HG03196 (cell line): ENCODE measurements at regions not wholly inside any gene's neighbourhood (a gene's known extent, or its start where the extent isn't known, plus 50 kb on each side); places are given as distances from the start of the nearest gene placed in this dataset.

Experiments
- ATAC-seq: cut with Tn5 transposase; IDR thresholded peaks from one replicate; pipeline ENCODE4 v1.9.1; 2021; ENCODE audit not compliant: unreplicated experiment

DNA sequence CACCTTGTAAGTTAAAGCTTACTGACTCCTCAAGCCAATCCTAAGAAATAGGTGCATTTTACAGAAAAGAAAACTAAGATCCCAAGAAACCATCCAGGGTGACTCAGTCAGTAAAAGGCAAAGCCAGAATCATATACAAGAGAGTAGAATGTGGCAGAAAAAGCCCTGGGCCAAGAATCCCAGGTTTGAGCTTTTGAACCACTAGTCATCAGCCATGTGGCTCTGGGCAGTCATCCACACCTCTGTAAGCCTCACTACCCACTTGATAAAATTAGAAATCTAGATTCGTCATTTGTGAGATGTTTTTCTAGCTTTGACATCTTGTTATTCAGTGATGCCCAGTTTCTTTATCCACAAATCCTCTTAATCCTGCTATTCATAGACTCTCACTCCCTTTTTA lies 122.2 kb upstream of the PDE5A start:
- ATAC-seq: no peak

DNA sequence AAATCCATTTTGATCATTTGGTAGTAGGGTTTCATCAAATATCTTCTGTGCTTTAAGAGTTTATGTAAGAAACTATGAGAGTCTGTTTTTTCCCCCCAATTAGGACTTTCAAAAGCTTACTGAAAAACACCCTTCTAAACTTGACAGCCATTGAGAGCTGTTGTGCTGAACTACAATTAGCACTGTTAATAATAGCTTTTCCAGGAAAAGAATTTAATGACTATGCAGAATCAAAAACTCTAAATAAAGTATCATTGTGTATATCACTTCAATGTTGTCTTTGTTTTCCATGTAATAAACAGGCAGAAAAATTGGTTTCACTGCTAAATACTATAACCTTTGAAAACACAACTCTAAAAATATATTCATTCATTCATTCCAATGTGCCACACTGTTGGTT lies 121.4 kb upstream of the PDE5A start:
- ATAC-seq: no peak

DNA sequence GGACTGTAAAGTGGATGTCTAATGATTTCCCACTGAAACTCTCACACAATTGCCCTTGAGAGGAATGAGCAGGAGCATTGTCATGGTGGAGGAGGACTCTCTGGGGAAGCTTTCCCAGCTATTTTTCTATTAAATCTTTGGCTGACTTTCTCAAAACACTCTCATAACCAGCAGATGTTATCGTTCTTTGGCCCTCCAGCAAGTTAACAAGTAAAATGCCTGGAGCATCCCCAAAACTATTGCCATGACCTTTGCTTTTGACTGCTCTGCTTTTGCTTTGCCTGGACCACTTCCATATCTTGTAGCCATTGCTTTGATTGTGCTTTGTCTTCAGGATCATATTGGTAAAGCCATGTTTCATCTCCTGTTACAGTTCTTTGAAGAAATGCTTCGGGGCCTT lies 120.2 kb upstream of the PDE5A start:
- ATAC-seq: no peak

DNA sequence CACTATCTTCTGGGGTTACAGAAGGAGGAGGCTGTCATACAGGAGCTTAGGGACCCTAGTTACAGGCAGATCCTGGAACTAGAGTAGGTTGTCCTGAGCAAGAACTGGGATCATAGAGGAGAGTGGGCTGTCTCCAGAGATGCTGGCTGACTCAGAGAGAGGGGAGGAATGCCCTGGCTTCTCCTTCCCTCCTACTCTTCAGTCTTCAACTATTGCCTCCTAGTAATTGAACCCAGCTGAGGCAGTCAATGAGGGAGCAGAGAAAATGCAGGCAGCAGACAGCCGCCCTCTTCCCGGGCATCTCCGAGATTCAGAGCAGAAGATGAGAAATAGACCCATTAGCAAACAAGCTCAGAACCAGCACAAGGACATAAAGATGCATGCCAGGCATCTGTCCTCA lies 118.3 kb upstream of the PDE5A start:
- no peak for ATAC-seq

DNA sequence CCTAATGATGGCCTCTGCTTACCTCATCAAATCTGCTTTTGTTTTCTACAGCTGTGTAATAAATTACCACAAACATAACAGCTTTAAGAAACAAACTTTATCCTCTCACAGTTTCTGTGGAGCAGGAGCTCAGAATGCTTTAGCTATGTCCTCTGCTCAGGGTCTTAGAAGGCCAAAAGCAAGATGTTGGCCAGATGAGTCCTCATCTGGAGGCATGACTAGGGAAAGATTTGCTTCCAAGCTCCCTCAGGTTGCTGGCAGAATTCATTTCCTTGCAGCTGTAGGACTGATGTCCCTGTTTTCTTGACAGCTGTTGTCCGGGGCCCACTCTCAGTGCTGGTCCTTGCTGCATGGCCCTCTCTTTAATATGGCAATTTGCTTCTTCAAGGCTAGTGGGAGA lies 116.7 kb upstream of the PDE5A start:
- no peak for ATAC-seq

DNA sequence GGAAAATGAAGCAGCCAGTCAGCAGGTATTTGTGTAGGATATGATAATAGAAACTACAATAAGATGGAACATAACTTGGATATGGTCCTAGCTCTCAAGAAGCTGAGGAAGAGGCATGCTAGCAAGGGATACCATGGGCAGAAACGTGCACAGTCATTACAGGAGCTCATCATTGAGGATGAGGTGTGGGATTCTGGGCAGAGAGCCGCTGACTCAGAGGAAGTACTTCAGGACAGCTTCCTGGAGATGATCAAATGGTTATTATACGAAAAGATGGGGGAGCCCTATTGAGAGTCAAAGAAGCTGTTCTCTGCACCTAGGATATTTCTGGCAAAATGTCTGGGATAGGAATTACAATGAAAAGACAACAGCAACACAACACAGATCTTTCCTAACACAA lies 116.0 kb upstream of the PDE5A start:
- ATAC-seq: no peak

DNA sequence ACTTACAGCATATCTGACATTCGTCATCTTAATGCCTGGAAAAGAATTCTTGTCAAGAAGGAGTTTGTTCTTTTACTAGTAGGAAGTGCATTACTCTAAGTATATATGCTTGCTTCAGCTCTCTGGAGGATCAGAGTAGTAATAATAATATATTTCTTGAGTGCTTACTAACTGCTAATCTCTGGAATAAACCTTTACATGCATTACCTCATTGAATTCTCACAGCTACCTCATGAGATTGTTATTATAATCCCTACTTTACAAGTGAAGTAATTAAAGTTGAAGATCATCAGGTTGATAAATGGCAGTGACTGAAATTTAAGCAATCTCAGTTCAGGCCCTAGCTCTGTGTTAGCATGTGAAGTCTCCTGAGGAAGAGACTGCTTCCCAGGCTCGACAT lies 115.0 kb upstream of the PDE5A start:
- ATAC-seq: no peak

DNA sequence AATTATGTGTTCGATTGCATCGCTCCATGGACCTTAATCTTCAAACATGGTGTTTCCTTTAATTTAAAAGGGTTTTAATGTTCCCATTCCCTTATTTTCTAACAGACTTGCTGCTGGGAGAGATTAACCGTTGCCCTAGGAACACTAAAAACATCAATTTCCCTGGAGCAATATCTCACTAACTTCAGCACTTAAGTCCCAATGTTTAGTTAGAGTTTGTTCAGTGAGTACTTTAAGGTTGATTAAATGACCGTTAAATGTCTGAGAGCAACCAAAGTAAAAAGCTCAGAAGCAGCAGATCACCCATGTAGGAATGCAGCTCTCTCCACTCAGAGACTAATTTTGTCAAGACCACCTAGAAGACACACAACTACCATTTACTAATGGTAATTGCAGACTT lies 111.2 kb upstream of the PDE5A start:
- ATAC-seq: no peak

DNA sequence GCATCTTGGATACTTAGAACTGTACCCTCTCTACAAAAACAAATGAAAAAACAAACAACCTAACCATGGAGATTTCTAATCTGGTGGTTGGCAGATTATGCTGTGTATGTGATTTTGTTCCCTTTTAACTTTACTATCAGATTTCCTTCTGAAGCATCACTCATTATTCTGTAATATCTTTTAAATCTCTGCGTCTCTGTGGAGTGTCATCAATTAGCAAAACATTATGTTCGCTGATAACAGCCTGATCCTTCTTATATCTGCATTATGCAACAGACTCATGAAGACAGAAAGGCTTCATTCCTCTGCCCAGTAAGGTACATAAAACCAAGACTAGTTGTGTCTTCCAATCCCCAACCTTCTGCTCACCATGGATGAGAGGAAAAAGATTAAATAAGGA lies 110.3 kb upstream of the PDE5A start:
- no peak for ATAC-seq

DNA sequence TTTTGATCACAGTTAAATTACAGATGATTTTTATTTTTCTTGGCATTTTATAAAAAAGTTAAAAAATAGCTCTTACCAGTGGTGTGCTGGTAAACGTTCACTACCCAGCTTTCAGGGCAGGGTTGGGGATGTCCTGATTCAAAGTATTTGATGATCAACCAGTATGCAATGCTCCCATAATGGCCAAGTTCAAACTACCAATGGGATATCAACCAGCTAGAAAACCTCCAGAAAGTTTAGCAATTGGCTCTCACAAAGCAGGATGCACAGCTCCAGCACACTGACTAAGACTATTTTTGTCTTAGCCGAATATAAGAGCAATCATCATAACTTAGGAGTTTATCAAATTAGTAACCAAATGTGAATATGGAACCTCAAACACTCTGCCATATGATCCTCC lies 108.0 kb upstream of the PDE5A start:
- no peak for ATAC-seq

DNA sequence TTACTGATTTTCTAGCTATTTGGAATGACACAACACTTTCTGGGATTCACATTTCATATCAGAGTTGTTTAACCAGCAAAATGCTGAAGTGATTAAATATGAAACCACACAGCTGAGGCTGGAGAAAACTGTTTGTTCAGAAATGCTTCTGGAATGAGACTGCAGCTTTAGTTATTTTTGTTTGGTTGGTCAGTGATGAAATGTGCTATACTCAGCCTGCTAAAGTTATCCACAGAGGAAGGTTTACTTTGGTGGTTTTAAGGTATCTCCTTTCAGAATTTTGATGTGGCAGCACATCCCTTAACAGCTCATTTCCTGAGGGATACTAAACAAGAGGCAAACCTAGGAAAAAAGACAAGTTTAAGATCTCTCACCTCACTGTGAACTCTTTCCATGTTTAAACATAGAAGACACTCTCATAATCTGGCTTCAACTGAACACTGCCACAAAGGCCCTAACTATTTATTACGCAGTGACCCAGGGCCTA lies 106.6 kb upstream of the PDE5A start:
- no peak for ATAC-seq

DNA sequence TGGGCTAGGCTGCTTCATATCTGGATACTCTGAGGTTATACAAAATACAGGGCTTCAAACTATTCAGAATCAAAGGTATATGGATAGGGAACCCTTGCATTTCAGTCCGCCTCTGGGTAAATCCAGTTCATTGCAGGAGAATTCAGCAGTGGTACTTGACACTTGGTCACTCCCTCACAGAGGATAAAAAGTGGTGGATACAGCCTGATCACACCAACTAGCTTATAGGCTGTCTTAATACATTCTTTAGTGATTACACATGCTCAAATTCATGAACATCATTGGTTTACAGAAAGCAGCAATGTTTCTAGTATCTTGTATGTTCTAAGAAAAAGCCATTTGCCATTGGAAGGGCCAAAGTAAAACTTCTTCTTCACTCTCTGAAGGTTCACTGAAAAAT lies 104.8 kb upstream of the PDE5A start:
- no peak for ATAC-seq

DNA sequence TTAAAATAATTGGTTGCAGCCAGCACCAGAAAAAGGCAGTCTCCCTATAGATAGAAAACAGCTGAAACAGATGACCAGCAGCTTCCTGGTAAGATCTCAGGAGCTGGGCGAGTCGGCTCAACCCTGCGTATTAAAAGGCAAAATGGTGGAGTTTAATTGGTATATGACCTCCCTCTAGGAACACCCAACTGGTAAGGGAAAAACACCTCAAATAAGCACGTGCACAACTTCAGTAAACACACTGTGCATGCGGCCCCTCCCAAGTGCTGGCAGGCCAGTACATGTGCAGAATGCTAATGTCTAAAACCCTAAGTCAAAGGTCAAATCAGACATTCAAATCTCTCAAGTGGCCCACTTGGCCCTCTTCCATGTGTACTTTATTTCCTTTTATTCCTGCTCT lies 103.2 kb upstream of the PDE5A start:
- no peak for ATAC-seq

DNA sequence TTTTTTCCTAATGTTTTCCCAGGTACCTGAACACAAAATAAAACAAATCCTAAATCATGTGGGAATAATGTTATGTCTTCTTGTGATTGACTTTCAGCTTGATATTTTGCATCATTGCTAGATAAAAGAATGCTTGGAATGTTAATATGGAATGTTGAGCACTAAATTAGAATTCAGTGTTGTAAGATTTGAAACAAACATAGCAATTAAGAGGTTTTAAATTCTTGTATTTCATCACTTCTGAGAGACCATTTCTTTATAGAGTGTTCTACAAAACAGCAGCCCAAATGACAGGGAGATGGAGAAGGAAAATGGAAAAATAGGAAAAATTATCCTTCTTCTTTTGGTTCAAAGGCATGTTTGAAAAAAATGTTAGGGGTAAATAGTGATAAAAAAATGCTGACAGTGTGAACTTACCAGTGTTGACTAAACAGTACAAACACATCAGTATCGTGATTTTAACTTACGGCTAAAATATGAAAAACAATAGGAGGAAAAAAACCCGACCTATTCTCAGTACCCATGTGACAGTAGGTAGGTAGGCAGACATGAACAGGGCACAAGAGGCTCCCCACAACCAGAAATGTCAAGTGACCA lies 102.6 kb upstream of the PDE5A start:
- ATAC-seq: no peak

DNA sequence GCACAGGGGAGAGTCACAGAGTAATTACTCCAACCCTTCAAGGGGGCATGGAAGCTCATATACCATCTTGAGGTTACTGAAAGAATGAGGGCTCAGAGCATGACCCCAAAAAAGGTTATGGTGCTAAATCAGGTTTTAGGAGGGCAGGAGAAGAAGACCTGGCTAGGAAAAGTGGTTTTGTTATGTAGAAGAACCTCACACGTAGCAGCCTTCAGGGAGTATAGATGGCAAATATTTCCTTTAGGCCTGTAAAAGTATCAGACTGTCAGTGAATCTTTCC lies 102.0 kb upstream of the PDE5A start:
- no peak for ATAC-seq

DNA sequence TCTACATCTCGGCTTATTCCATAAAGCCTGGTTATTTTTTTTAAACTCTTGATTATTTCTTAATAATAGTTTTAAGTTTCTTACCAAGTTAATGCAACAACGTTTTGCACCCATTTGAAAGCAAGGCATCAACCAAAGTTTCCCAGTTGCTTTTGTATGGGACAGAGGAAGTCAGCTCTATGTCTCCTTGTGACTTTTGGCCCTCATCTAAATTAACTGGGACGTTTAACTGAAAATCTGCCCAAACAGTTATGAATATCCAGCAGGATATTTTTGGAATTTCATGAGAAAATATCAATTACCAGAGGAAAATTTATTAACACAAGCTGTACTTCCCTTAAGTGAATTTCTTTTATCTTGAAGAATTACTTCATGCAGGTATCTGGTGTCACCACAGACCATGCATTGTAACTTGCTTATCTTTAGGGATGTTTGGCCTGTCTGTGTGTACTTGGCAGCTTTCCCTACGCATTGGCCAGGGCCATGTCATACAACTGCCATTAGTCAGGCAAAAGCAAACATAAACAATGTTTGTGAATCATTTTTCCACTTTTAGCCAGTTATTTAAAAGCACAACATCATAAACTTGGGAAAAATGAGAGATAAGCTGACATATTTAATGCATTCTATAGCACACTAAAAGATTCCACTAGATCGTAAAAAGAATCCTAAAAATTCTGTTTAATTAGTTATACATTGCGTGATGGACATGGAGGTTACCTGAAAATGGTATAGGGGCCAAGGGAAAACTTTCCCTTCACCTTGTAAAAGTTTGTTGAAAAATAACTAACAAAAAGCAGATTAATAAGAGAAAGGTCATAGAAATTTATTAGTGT lies 101.4 kb upstream of the PDE5A start:
- ATAC-seq: no peak

DNA sequence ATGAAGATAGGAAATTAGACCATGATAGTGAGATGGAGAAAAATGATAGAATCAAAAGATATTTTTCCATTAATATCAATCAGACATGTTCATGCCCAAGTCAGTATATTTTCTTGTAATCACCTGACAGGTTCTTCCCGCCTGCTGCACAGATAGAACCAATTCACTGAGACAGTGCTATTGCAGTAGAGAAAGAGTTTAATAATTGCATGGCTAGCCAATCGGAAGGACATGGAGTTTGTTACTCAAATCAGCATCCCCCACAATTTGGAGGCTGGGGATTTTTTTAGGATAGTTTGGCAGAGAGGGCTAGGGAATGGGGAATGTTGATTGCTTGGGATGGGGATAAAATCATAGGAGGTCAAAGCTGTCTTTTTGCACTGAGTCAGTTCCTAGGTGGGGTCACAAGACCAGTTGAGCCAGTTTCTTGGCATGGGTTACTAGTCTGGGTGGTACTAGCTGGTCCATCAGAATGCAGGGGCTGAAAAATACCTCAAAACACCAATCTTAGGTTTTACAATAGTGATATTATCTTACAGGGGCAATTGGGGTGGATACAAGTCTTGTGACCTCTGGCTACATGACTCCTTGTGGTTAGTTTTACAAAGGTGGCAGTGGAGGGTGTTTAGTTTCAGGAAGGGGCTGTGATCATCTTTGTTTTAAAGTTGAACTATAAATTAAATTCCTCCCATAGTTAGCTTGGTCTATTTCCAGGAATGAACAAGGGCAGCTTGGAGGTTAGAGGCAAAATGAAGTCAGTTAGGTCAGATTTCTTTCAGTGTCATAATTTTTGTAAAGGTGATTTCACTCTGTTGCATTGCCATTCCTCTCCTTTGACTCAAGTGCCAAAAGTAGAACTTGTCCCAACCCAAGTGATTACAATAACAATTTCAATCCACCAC lies 100.3 kb upstream of the PDE5A start:
- ATAC-seq: no peak

DNA sequence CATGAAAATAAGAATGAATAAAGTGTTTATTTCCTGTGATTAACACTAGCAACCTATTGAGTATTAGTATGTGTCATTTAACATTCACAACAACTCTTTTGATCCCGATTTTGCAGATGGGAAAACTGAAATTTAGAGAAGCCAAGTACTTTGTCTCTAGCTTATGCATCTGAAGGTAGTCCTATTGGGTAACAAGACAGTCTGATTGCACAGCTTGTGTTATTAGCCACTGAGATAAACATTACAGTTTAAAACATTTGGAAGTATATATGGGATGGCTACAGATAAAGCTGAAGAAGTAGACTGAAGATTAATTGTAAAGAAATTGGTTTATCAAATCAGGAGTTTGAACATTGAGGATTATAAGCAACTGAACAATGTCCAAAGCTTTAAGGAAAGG lies 99.6 kb upstream of the PDE5A start:
- ATAC-seq: no peak

DNA sequence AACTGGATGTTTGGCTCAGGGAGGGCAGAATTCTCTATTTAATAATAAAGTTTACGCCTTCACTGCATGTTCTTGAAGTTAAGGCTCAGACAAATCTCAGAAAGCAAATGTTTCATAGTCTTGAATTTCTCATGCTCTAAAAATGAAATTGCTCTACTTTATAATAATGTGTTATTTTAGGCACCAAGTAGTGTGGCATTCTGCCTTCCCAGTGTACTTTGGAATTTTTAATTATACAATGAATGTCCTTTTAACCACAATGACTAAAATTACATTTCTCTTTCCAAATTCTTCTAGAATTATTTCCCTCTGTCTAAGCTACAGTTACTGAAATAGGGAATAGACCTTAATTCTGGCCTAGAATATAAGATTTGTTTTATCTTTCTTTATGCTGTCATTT lies 97.9 kb upstream of the PDE5A start:
- ATAC-seq: no peak

DNA sequence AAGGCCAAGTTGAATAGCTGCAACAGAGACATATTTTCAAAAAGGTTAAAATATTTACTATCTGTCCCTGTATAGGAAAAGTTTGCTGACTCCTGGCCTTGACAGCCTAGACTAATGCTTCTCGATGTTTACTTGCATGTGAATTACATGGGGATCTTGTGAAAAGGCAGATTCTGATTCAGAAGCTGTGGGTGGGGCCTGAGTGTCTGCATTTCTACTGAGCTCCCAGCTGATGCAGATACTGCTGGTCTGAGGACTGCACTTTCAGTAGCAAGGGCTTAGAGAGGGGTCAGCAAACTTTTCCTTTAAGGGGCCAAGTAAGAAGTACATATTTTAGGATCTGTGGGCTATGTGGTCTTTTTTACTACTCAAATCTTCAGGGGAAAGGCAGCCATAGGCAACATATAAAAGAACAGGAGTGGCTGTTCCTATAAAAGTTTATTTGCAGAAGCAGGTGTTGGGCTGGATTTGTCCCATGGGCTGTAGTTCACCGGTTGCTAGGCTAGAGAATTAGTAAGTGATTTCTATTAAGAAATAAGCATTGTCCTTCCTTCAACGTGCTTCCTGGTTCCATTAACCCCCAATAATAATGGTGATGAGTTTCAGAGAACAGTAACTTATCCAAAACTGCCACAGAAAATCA lies 97.2 kb upstream of the PDE5A start:
- no peak for ATAC-seq

DNA sequence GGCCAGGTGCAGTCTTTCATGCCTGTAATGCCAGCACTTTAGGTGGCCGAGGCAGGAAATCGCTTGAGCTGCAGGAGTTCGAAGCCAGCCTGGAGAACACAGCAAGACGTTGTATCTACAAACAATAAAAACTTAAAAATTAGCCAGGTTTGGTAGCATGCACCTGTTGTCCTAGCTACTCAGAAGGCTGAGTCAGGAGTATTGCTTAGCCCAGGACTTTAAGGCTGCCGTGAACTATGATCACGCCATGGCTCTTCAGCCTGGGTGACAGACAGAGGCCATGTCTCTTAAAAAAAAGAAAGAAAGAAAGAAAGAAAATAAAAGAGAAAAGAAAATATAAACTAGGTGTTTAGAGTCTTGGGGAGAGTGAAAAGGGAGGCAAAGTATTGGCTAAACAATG lies 96.4 kb upstream of the PDE5A start:
- ATAC-seq: no peak

DNA sequence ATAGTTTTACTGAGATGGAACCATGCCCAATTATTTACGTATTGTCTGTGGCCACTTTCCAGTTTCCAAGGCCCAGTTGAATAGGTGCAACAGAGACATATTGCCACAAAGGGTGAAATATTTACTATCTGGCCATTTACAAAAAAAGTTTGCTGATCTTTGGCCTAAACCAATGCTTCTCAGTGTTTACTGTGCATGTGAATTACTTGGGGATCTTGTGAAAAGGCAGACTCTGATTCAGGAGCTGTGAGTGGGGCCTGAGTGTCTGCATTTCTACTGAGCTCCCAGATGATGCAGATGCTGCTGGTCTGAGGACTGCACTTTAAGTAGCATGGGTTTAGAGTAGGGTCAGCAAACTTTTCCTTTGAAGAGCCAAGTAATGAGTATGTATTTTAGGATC lies 94.1 kb upstream of the PDE5A start:
- ATAC-seq: no peak
